Activated CD8-positive, alpha-beta T cell treated with anti-CD3 and anti-CD28 coated beads for 36 hours (primary cell): ENCODE measurements at regions not wholly inside any gene's neighbourhood (a gene's known extent, or its start where the extent isn't known, plus 50 kb on each side); places are given as distances from the start of the nearest gene placed in this dataset.

Experiments
- ATAC-seq: fragments of 200-7000 bp; cut with Tn5 transposase; one replicate; pipeline ENCODE4 v1.10.0; 2021; ENCODE audit warnings: mild to moderate bottlenecking, moderate library complexity
- CTCF ChIA-PET: fragments of 350-600 bp; sonication (Branson Sonifier 250); formaldehyde crosslinking; loops from one replicate; lab custom pipeline; 2021; ENCODE audit warnings: antibody characterized with exemption; lab: Charles Lee
- POLR2A ChIA-PET: fragments of 350-600 bp; sonication (Branson Sonifier 250); formaldehyde crosslinking; loops from one replicate; lab custom pipeline; 2021; ENCODE audit warnings: antibody characterized with exemption; lab: Charles Lee
- DNase-seq: peaks from one replicate; pipeline ENCODE4 v3.0.0-alpha.2; 2020
- H3K27ac Mint-ChIP-seq: one replicate; pipeline ENCODE4 v1.8.0; 2021; ENCODE audit warnings: mild to moderate bottlenecking, mixed read lengths
- H3K27me3 Mint-ChIP-seq: one replicate; pipeline ENCODE4 v1.8.0; 2021; ENCODE audit warnings: mixed read lengths
- H3K36me3 Mint-ChIP-seq: one replicate; pipeline ENCODE4 v1.8.0; 2021; ENCODE audit warnings: low read depth, mixed read lengths
- H3K4me1 Mint-ChIP-seq: one replicate; pipeline ENCODE4 v1.8.0; 2021; ENCODE audit warnings: low read depth, mixed read lengths
- H3K4me3 Mint-ChIP-seq: one replicate; pipeline ENCODE4 v1.8.0; 2021; ENCODE audit warnings: mild to moderate bottlenecking, moderate library complexity, mixed read lengths
- H3K9me3 Mint-ChIP-seq: one replicate; pipeline ENCODE4 v1.8.0; 2021; ENCODE audit warnings: mixed read lengths
- CTCF ChIP-seq: fragments of 200-600 bp; IDR thresholded peaks from one replicate; pipeline ENCODE4 v1.8.0; 2022; ENCODE audit warnings: antibody characterized with exemption, mild to moderate bottlenecking
- intact Hi-C: fragments of 100-400 bp; cut with micrococcal nuclease; formaldehyde crosslinking; loops from one replicate; pipeline ENCODE4 v1.10.0; 2022

GRCh38 chr2:6676241-6676640, 189.5 kb downstream of the CMPK2 start:
- ChIA-PET POLR2A (no interaction called here), CTCF (no interaction called here)
- H3K4me3 Mint-ChIP-seq, result no peak overlapping the region
- peaks cover 9% of the 10 kb centered on the region for H3K27me3 Mint-ChIP-seq
- intact Hi-C loops, result no loop called here
- H3K36me3 Mint-ChIP-seq, result no peaks in the 10 kb centered on the region
- no peak for TF ChIP-seq CTCF
- DNase-seq (no peak), ATAC-seq (no peak)
- no peak overlapping the region for H3K27ac Mint-ChIP-seq
- no peaks in the 10 kb centered on the region for H3K9me3 Mint-ChIP-seq
- H3K4me1 Mint-ChIP-seq, result no peaks in the 10 kb centered on the region

- Mint-ChIP-seq H3K9me3 (no peaks in the 10 kb centered on the region), H3K27ac (no peak overlapping the region), H3K27me3 (peaks cover 9% of the 10 kb centered on the region), H3K4me3 (no peak overlapping the region), H3K36me3 (no peaks in the 10 kb centered on the region), H3K4me1 (no peaks in the 10 kb centered on the region)
- intact Hi-C loops, result no loop called here
- no peak for TF ChIP-seq CTCF
- no peak for ATAC-seq
- POLR2A ChIA-PET, result no interaction called here
- DNase-seq, result no peak
- CTCF ChIA-PET, result no interaction called here
These were observed 188.9 kb downstream of the CMPK2 start for GRCh38 chr2:6676776-6677175.

- ATAC-seq (no peak), DNase-seq (no peak)
- H3K36me3 Mint-ChIP-seq, result no peaks in the 10 kb centered on the region
- H3K27ac Mint-ChIP-seq, result no peak overlapping the region
- H3K27me3 Mint-ChIP-seq, result peaks cover 8% of the 10 kb centered on the region
- no peaks in the 10 kb centered on the region for H3K4me1 Mint-ChIP-seq
- TF ChIP-seq CTCF, result no peak
- H3K4me3 Mint-ChIP-seq, result no peak overlapping the region
- POLR2A ChIA-PET, result no interaction called here
- CTCF ChIA-PET, result no interaction called here
- H3K9me3 Mint-ChIP-seq, result no peaks in the 10 kb centered on the region
- intact Hi-C loops, result no loop called here
These were observed 186.2 kb downstream of the CMPK2 start for GRCh38 chr2:6679471-6679870.

GRCh38 chr2:6683516-6683915, 182.2 kb downstream of the CMPK2 start:
- Mint-ChIP-seq H3K36me3 (no peaks in the 10 kb centered on the region), H3K9me3 (no peaks in the 10 kb centered on the region), H3K27me3 (peaks cover 4% of the 10 kb centered on the region), H3K4me1 (no peaks in the 10 kb centered on the region), H3K27ac (no peak overlapping the region), H3K4me3 (no peak overlapping the region)
- TF ChIP-seq CTCF, result no peak
- CTCF ChIA-PET, result interaction anchor here (1.0 kb wide), 1 partner anchor 89 kb away, joined by 3 read pairs; no protein-coding TSS in a partner anchor
- POLR2A ChIA-PET, result no interaction called here
- intact Hi-C loops, result no loop called here
- ATAC-seq (no peak), DNase-seq (no peak)

- intact Hi-C loops, result no loop called here
- no peak overlapping the region for H3K27ac Mint-ChIP-seq
- CTCF ChIA-PET, result no interaction called here
These were observed 180.3 kb downstream of the CMPK2 start for GRCh38 chr2:6685447-6685846.

More at GRCh38 chr2:6685447-6685846, 180.3 kb downstream of the CMPK2 start:
- Mint-ChIP-seq H3K4me1 (no peaks in the 10 kb centered on the region), H3K4me3 (no peak overlapping the region), H3K36me3 (no peaks in the 10 kb centered on the region), H3K27me3 (peaks cover 2% of the 10 kb centered on the region), H3K9me3 (no peaks in the 10 kb centered on the region)
- DNase-seq (no peak), ATAC-seq (no peak)
- TF ChIP-seq CTCF, result no peak
- POLR2A ChIA-PET, result no interaction called here
